Loucy (cell line): ENCODE measurements at regions not wholly inside any gene's neighbourhood (a gene's known extent, or its start where the extent isn't known, plus 50 kb on each side); places are given as distances from the start of the nearest gene placed in this dataset.

Experiments used
- CTCF ChIP-seq: fragments of 200-600 bp; sonication (generic); conservative IDR thresholded peaks from 2 replicates; pipeline ENCODE4 v1.5.1; 2014; ENCODE audit warnings: mild to moderate bottlenecking, antibody characterized with exemption, low read length
- EZH2phosphoT487 ChIP-seq: fragments of 200-600 bp; IDR thresholded peaks from 2 replicates; pipeline ENCODE4 v1.6.1; 2018; ENCODE audit warnings: antibody characterized with exemption, mild to moderate bottlenecking, moderate library complexity, borderline replicate concordance

GRCh38 chr12:14249368-14249767 is 116.1 kb upstream of the ATF7IP start:
- no peak for TF ChIP-seq CTCF
- no peak for TF ChIP-seq EZH2phosphoT487
